WI38 (cell line): ENCODE measurements at regions not wholly inside any gene's neighbourhood (a gene's known extent, or its start where the extent isn't known, plus 50 kb on each side); places are given as distances from the start of the nearest gene placed in this dataset.

ENCODE experiments used
- H3K4me3 ChIP-seq: 2 replicates; pipeline ENCODE4 v1.5.1; 2011; ENCODE audit warnings: low read depth, mild to moderate bottlenecking, control low read depth, low read length
- CTCF ChIP-seq: IDR thresholded peaks from 2 replicates; pipeline ENCODE4 v1.5.1; 2012; ENCODE audit warnings: low read depth, mild to moderate bottlenecking, control low read depth, low read length

- no peak for TF ChIP-seq CTCF
- no peak overlapping the region for H3K4me3 ChIP-seq
Observed at GRCh38 chr1:208431721-208432120, 187.5 kb upstream of the PLXNA2 start.

- TF ChIP-seq CTCF = no peak
- H3K4me3 ChIP-seq = no peak overlapping the region
Observed at GRCh38 chr1:208432346-208432745, 188.2 kb upstream of the PLXNA2 start.

GRCh38 chr1:208433086-208433485 lies 188.9 kb upstream of the PLXNA2 start:
- no peak for TF ChIP-seq CTCF

GRCh38 chr1:208433971-208434370 lies 189.8 kb upstream of the PLXNA2 start:
- H3K4me3 ChIP-seq = no peak overlapping the region
- no peak for TF ChIP-seq CTCF

More at GRCh38 chr1:208433086-208433485, 188.9 kb upstream of the PLXNA2 start:
- no peak overlapping the region for H3K4me3 ChIP-seq

GRCh38 chr1:208437401-208437800 lies 193.2 kb upstream of the PLXNA2 start:
- H3K4me3 ChIP-seq = no peak overlapping the region
- no peak for TF ChIP-seq CTCF

- TF ChIP-seq CTCF = no peak
- no peak overlapping the region for H3K4me3 ChIP-seq
Observed at GRCh38 chr1:208438112-208438699, 194.0 kb upstream of the PLXNA2 start.

- no peak for TF ChIP-seq CTCF
- no peak overlapping the region for H3K4me3 ChIP-seq
Observed at GRCh38 chr1:208445758-208446203, 201.6 kb upstream of the PLXNA2 start.
